ENCODE measurements at regions not wholly inside any gene's neighbourhood (a gene's known extent, or its start where the extent isn't known, plus 50 kb on each side); places are given as distances from the start of the nearest gene placed in this dataset.

- H3K4me3 ChIP-seq (ENCODE audit: low read depth, low read length), result no peak overlapping the region
- no peak for TF ChIP-seq CTCF (IDR thresholded peaks at IDR 0.05; ENCODE audit: control insufficient read depth, extremely low read depth, insufficient read depth)
- DNase-seq (ENCODE audit: low read depth), result no peak
Observed at GRCh38 chr12:30047516-30048254, 263.9 kb upstream of the TMTC1 start.

GRCh38 chr12:30046376-30046775 lies 262.6 kb upstream of the TMTC1 start:
- no peak for TF ChIP-seq CTCF (IDR thresholded peaks at IDR 0.05; ENCODE audit: control insufficient read depth, extremely low read depth, insufficient read depth)
- DNase-seq (ENCODE audit: low read depth), result no peak
- no peak overlapping the region for H3K4me3 ChIP-seq (ENCODE audit: low read depth, low read length)

- DNase-seq (ENCODE audit: low read depth), result no peak
- no peak overlapping the region for H3K4me3 ChIP-seq (ENCODE audit: low read depth, low read length)
- no peak for TF ChIP-seq CTCF (IDR thresholded peaks at IDR 0.05; ENCODE audit: control insufficient read depth, extremely low read depth, insufficient read depth)
Observed at GRCh38 chr12:30045171-30045570, 261.4 kb upstream of the TMTC1 start.

GRCh38 chr12:30044206-30044605 lies 260.5 kb upstream of the TMTC1 start:
- no peak overlapping the region for H3K4me3 ChIP-seq (ENCODE audit: low read depth, low read length)
- no peak for TF ChIP-seq CTCF (IDR thresholded peaks at IDR 0.05; ENCODE audit: control insufficient read depth, extremely low read depth, insufficient read depth)
- no peak for DNase-seq (ENCODE audit: low read depth)

- DNase-seq (ENCODE audit: low read depth), result no peak
- H3K4me3 ChIP-seq (ENCODE audit: low read depth, low read length), result no peak overlapping the region
- no peak for TF ChIP-seq CTCF (IDR thresholded peaks at IDR 0.05; ENCODE audit: control insufficient read depth, extremely low read depth, insufficient read depth)
Observed at GRCh38 chr12:30043151-30043847, 259.6 kb upstream of the TMTC1 start.

- no peak for TF ChIP-seq CTCF (IDR thresholded peaks at IDR 0.05; ENCODE audit: control insufficient read depth, extremely low read depth, insufficient read depth)
- no peak for DNase-seq (ENCODE audit: low read depth)
- no peak overlapping the region for H3K4me3 ChIP-seq (ENCODE audit: low read depth, low read length)
Observed at GRCh38 chr12:30041096-30041495, 257.4 kb upstream of the TMTC1 start.

Data from LNCaP clone FGC (cell line).